HCT116 (cell line): ENCODE measurements at regions not wholly inside any gene's neighbourhood (a gene's known extent, or its start where the extent isn't known, plus 50 kb on each side); places are given as distances from the start of the nearest gene placed in this dataset.

Source experiments
- ATAC-seq: fragments of 200-7000 bp; cut with Tn5 transposase; 2 replicates; pipeline ENCODE4 v1.9.1; 2020; ENCODE audit warnings: mild to moderate bottlenecking, moderate library complexity
- BruUV-seq: library from RNA; stranded (reverse); fragments of 400-500 nt; replicated peaks from 2 replicates; lab custom pipeline; 2021; lab: Mats Ljungman, UMichigan
- CTCF ChIA-PET: fragments of 300-600 bp; sonication (Branson Sonifier 250); formaldehyde crosslinking; loops from one replicate; lab custom pipeline; 2021; ENCODE audit warnings: antibody characterized with exemption; lab: Charles Lee
- POLR2A ChIA-PET: fragments of 300-600, 350-600 bp; sonication (Branson Sonifier 250); formaldehyde crosslinking; loops from one replicate; lab custom pipeline; 2021; ENCODE audit warnings: antibody characterized with exemption; lab: Charles Lee
- RAD21 ChIA-PET, 2 experiments: fragments of 300-600 bp; sonication (Branson Sonifier 250); formaldehyde crosslinking; loops; one replicate each; lab custom pipeline; 2023; ENCODE audit warnings: low total read pairs in 2 of 2; ENCODE audit not compliant: uncharacterized antibody in 2 of 2, unreplicated experiment in 2 of 2, low non-redundant PET in 1 of 2; lab: Charles Lee
- DNase-seq: peaks from one replicate; pipeline ENCODE4 v3.0.0-alpha.2; 2010; ENCODE audit warnings: low read depth, low spot score
- H2AFZ ChIP-seq: fragments of 200-600 bp; shearing (Covaris generic), sonication (generic); 2 replicates; pipeline ENCODE4 v1.6.1; 2017; ENCODE audit warnings: low read depth, mixed run types, mixed read lengths, antibody characterized with exemption, low read length; ENCODE audit not compliant: poor library complexity, severe bottlenecking
- H3K27ac ChIP-seq: 2 replicates; pipeline ENCODE4 v1.5.1; 2012; ENCODE audit warnings: low read depth, low read length
- H3K27me3 ChIP-seq: fragments of 200-600 bp; sonication (generic); 2 replicates; pipeline ENCODE4 v1.6.1; 2016; ENCODE audit warnings: mixed run types, low read length, mixed read lengths; ENCODE audit not compliant: insufficient read depth
- H3K36me3 ChIP-seq, 2 experiments: fragments of 200-500 bp in 1 of 2; fragments of 200-600 bp in 1 of 2; sonication (Bioruptor generic) in 1 of 2; sonication (generic) in 1 of 2; 2 replicates each; pipeline versions ENCODE4 v1.5.1 to v1.6.1; 2014 to 2016; ENCODE audit warnings: low read length in 2 of 2, inconsistent platforms in 1 of 2, mixed read lengths in 1 of 2, mixed run types in 1 of 2; ENCODE audit not compliant: insufficient read depth in 2 of 2, control insufficient read depth in 1 of 2
- H3K4me1 ChIP-seq, 2 experiments: fragments of 200-600 bp in 1 of 2; sonication (generic) in 1 of 2; 2 replicates each; pipeline versions ENCODE4 v1.5.1 to v1.6.1; 2012 to 2017; ENCODE audit warnings: low read length in 2 of 2, inconsistent platforms in 1 of 2, mild to moderate bottlenecking in 1 of 2, mixed read lengths in 1 of 2, mixed run types in 1 of 2, moderate library complexity in 1 of 2; ENCODE audit not compliant: insufficient read depth in 2 of 2, control insufficient read depth in 1 of 2
- H3K4me2 ChIP-seq: fragments of 200-600 bp; sonication (generic); 2 replicates; pipeline ENCODE4 v1.6.1; 2017; ENCODE audit warnings: mixed run types, low read length, mixed read lengths
- H3K4me3 ChIP-seq, 2 experiments: fragments of 200-600 bp in 1 of 2; sonication (generic) in 1 of 2; replicated peaks in 1 of 2; 2 replicates each; pipeline ENCODE4 v1.5.1; 2011 to 2016; ENCODE audit warnings: low read length in 2 of 2, control low read depth in 1 of 2, low read depth in 1 of 2, mild to moderate bottlenecking in 1 of 2, mixed read lengths in 1 of 2, mixed run types in 1 of 2
- H3K79me2 ChIP-seq: fragments of 200-600 bp; sonication (generic); 2 replicates; pipeline ENCODE4 v1.6.1; 2017; ENCODE audit warnings: mild to moderate bottlenecking, mixed run types, low read length, moderate library complexity, mixed read lengths; ENCODE audit not compliant: insufficient read depth
- H3K9ac ChIP-seq: fragments of 200-600 bp; sonication (generic); 2 replicates; pipeline ENCODE4 v1.6.1; 2016; ENCODE audit warnings: low read length, mixed read lengths
- H3K9me2 ChIP-seq: fragments of 200-600 bp; sonication (generic), shearing (Covaris generic); 2 replicates; pipeline ENCODE4 v1.6.1; 2017; ENCODE audit warnings: mixed run types, mild to moderate bottlenecking, moderate library complexity; ENCODE audit not compliant: insufficient read depth
- H3K9me3 ChIP-seq, 2 experiments: fragments of 200-500 bp in 1 of 2; fragments of 200-600 bp in 1 of 2; sonication (Bioruptor generic) in 1 of 2; sonication (generic) in 1 of 2; 2 replicates each; pipeline ENCODE4 v1.6.1; 2014 to 2017; ENCODE audit warnings: low read length in 2 of 2, mixed read lengths in 2 of 2, inconsistent platforms in 1 of 2, low read depth in 1 of 2, mild to moderate bottlenecking in 1 of 2, mixed run types in 1 of 2, moderate library complexity in 1 of 2; ENCODE audit not compliant: control insufficient read depth in 1 of 2, insufficient read depth in 1 of 2
- H4K20me1 ChIP-seq: fragments of 200-600 bp; sonication (generic), shearing (Covaris generic); 2 replicates; pipeline ENCODE4 v1.6.1; 2017; ENCODE audit warnings: mixed run types, mild to moderate bottlenecking, moderate library complexity; ENCODE audit not compliant: insufficient read depth
- CBX3 ChIP-seq: IDR thresholded peaks from 2 replicates; pipeline ENCODE4 v1.6.1; 2012; ENCODE audit warnings: low read depth
- CEBPB ChIP-seq: IDR thresholded peaks from 2 replicates; pipeline ENCODE4 v1.6.1; 2012; ENCODE audit warnings: low read depth
- EGR1 ChIP-seq: IDR thresholded peaks from 2 replicates; pipeline ENCODE4 v1.6.1; 2012; ENCODE audit warnings: low read depth
- EZH2phosphoT487 ChIP-seq: fragments of 200-600 bp; IDR thresholded peaks from 2 replicates; pipeline ENCODE4 v1.6.1; 2018; ENCODE audit warnings: antibody characterized with exemption, borderline replicate concordance
- JUND ChIP-seq: IDR thresholded peaks from 2 replicates; pipeline ENCODE4 v1.6.1; 2012
- POLR2A ChIP-seq: IDR thresholded peaks from 2 replicates; pipeline ENCODE4 v1.7.0; 2011; ENCODE audit warnings: borderline replicate concordance; ENCODE audit not compliant: insufficient read depth, insufficient read length; ENCODE audit errors: extremely low read depth
- POLR2AphosphoS5 ChIP-seq: IDR thresholded peaks from 2 replicates; pipeline ENCODE4 v1.6.1; 2011; ENCODE audit warnings: mild to moderate bottlenecking, low read depth, low read length, moderate library complexity
- RAD21 ChIP-seq: IDR thresholded peaks from 2 replicates; pipeline ENCODE4 v1.6.1; 2012; ENCODE audit warnings: low read depth, mild to moderate bottlenecking
- REST ChIP-seq: IDR thresholded peaks from 2 replicates; pipeline ENCODE4 v1.6.1; 2012; ENCODE audit warnings: low read depth
- SIN3A ChIP-seq: IDR thresholded peaks from 2 replicates; pipeline ENCODE4 v1.6.1; 2012; ENCODE audit warnings: low read depth
- SP1 ChIP-seq: IDR thresholded peaks from 2 replicates; pipeline ENCODE4 v1.6.1; 2012; ENCODE audit warnings: low read depth
- SRF ChIP-seq: IDR thresholded peaks from 2 replicates; pipeline ENCODE4 v1.6.1; 2012; ENCODE audit warnings: low read depth
- TCF7L2 ChIP-seq: IDR thresholded peaks from 2 replicates; pipeline ENCODE4 v1.7.0; 2011; ENCODE audit warnings: borderline replicate concordance, inconsistent platforms; ENCODE audit not compliant: insufficient read depth, insufficient read length; ENCODE audit errors: extremely low read depth
- YY1 ChIP-seq: IDR thresholded peaks from 2 replicates; pipeline ENCODE4 v1.6.1; 2011; ENCODE audit warnings: low read length, low read depth, moderate library complexity, mild to moderate bottlenecking; ENCODE audit not compliant: insufficient replicate concordance; ENCODE audit errors: extremely low read depth
- ZFX ChIP-seq: fragments of 450-650 bp; IDR thresholded peaks from 2 replicates; pipeline ENCODE4 v1.6.1; 2017
- intact Hi-C: fragments of 100-400 bp; cut with micrococcal nuclease; formaldehyde crosslinking; loops from 2 replicates; pipeline ENCODE4 v1.10.0; 2022

GRCh38 chr9:88739373-88739772 is 204.4 kb downstream of the NXNL2 start:
- Histone ChIP-seq H3K4me1 (no peaks in the 10 kb centered on the region), H3K9me3 (no peaks in the 10 kb centered on the region), H2AFZ (no peak overlapping the region), H3K4me2 (no peak overlapping the region), H3K9ac (no peak overlapping the region), H3K27me3 (peaks cover 20% of the 10 kb centered on the region), H3K36me3 (no peaks in the 10 kb centered on the region), H4K20me1 (no peaks in the 10 kb centered on the region), H3K4me3 (no peak overlapping the region), H3K79me2 (no peaks in the 10 kb centered on the region), H3K9me2 (no peaks in the 10 kb centered on the region), H3K27ac (no peak overlapping the region)
- TF ChIP-seq REST (no peak), RAD21 (no peak), SP1 (no peak), EZH2phosphoT487 (no peak)
- ChIA-PET CTCF (no interaction called here), RAD21 (no interaction called here), POLR2A (no interaction called here)
- intact Hi-C loops = no loop called here
- no peak for DNase-seq
- no peak for ATAC-seq
- BruUV-seq = no TSS peak

DNA sequence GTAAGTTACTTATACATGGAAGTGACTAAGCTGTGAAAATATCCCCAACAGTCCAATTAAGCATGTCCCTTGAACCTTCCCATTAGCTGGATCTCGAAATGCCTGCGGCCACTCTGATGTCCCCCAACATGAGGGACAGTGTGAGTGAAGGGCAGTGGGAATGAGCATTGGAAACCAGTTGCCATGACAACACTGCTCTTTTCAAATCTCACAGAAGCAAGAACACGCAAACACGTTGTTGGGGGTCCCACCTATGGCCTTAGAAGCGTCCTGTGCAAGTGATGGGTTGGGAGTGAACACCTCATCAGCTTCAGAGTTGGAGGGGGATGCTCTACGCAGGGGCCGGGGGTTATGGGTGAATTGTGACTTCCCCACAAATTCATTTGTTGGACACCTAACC is 205.9 kb downstream of the NXNL2 start:
- POLR2A ChIA-PET = no interaction called here
- TF ChIP-seq RAD21 = no peak
- no peak for TF ChIP-seq ZFX
- TF ChIP-seq POLR2AphosphoS5 = no peak
- TF ChIP-seq POLR2A = no peak
- TF ChIP-seq YY1 = no peak
- no peak for TF ChIP-seq REST
- no peak for TF ChIP-seq SRF
- TF ChIP-seq CEBPB = no peak
- no peak for TF ChIP-seq SP1
- no peak for TF ChIP-seq CBX3
- no peak for TF ChIP-seq EZH2phosphoT487
- no peak for TF ChIP-seq SIN3A
- no peak for TF ChIP-seq TCF7L2
- no peak for TF ChIP-seq JUND
- no peak for TF ChIP-seq EGR1

More for the DNA sequence above, 205.9 kb downstream of the NXNL2 start:
- RAD21 ChIA-PET = no interaction called here
- DNase-seq (no peak), ATAC-seq (no peak)
- Histone ChIP-seq H3K4me3 (no peak overlapping the region), H3K4me1 (no peaks in the 10 kb centered on the region), H3K9ac (no peak overlapping the region), H3K27me3 (peaks cover 20% of the 10 kb centered on the region; the same call in 1 of the 2 replicates), H3K36me3 (no peaks in the 10 kb centered on the region), H3K9me3 (no peaks in the 10 kb centered on the region), H3K27ac (no peak overlapping the region), H3K9me2 (no peaks in the 10 kb centered on the region), H3K79me2 (no peaks in the 10 kb centered on the region), H2AFZ (no peak overlapping the region), H3K4me2 (no peak overlapping the region), H4K20me1 (no peaks in the 10 kb centered on the region)
- no TSS peak for BruUV-seq
- intact Hi-C loops = loop anchor here (1.0 to 2.0 kb wide), 2 partner anchors 148 to 790 kb away; no protein-coding TSS in a partner anchor
- CTCF ChIA-PET = no interaction called here
